Esophagus muscularis mucosa (tissue), 4 donors: ENCODE measurements at regions not wholly inside any gene's neighbourhood (a gene's known extent, or its start where the extent isn't known, plus 50 kb on each side); places are given as distances from the start of the nearest gene placed in this dataset.
"Not testable (repeated sequence)": the region's sequence is repeated elsewhere in the genome, so short reads cannot be mapped to it uniquely, and the experiment has no call there.

Source experiments
- DNase-seq: peaks from one replicate; pipeline ENCODE4 v3.0.0-alpha.2; 2017; ENCODE audit errors: extremely low spot score
- H3K27ac ChIP-seq, 4 donors: fragments of 200-600 bp; sonication (generic); replicated peaks in 1 of 4; 1 replicate in 3 of 4; 2 replicates in 1 of 4; pipeline ENCODE4 v1.5.1; 2016 to 2019; ENCODE audit warnings: mild to moderate bottlenecking in 1 of 4
- H3K27me3 ChIP-seq, 4 donors: fragments of 200-600 bp; sonication (generic); one replicate each; pipeline versions ENCODE4 v1.5.1 to v1.6.0; 2016 to 2019
- H3K36me3 ChIP-seq, 4 donors: fragments of 200-600 bp; sonication (generic); one replicate each; pipeline ENCODE4 v1.5.1; 2016 to 2019
- H3K4me1 ChIP-seq, 4 donors: fragments of 200-600 bp; sonication (generic); one replicate each; pipeline ENCODE4 v1.5.1; 2016 to 2019
- H3K4me3 ChIP-seq, 4 donors: fragments of 200-600 bp; sonication (generic); 1 replicate in 2 of 4; 2 replicates in 2 of 4; pipeline ENCODE4 v1.5.1; 2016 to 2019; ENCODE audit warnings: mild to moderate bottlenecking in 4 of 4, moderate library complexity in 1 of 4
- H3K9me3 ChIP-seq, 4 donors: fragments of 200-600 bp; sonication (generic); 1 replicate in 3 of 4; 2 replicates in 1 of 4; pipeline ENCODE4 v1.5.1; 2016 to 2019
- CTCF ChIP-seq, 3 experiments: fragments of 200-600 bp in 2 of 3; fragments of 450-650 bp in 1 of 3; sonication (generic) in 2 of 3; IDR thresholded peaks; one replicate each; pipeline ENCODE4 v1.5.1; 2017 to 2019; ENCODE audit warnings: antibody characterized with exemption in 3 of 3, mild to moderate bottlenecking in 2 of 3, moderate library complexity in 1 of 3
- EP300 ChIP-seq: sonication (generic); formaldehyde crosslinking; IDR thresholded peaks from one replicate; pipeline ENCODE4 v1.6.1; 2017; ENCODE audit warnings: antibody characterized with exemption
- POLR2A ChIP-seq: fragments of 450-650 bp; IDR thresholded peaks from one replicate; pipeline ENCODE4 v1.6.1; 2017; ENCODE audit warnings: antibody characterized with exemption, moderate library complexity, mild to moderate bottlenecking, low read depth
- POLR2AphosphoS5 ChIP-seq, 2 donors: sonication (generic); formaldehyde crosslinking; IDR thresholded peaks; one replicate each; pipeline ENCODE4 v1.6.1; 2017; ENCODE audit warnings: antibody characterized with exemption in 2 of 2
- WGBS: methylation state at CpG from one replicate; pipeline ENCODE4 v1.1.5; 2018; 5-methylcytosine and 5-hydroxymethylcytosine counted together
- intact Hi-C: fragments of 100-400 bp; cut with DNase I; formaldehyde crosslinking; loops from one replicate; pipeline ENCODE4 v1.15.1; 2023

GRCh38 chr2:16729335-16729734, 63.7 kb upstream of the CYRIA start:
- H3K27me3 ChIP-seq, result peaks cover 0 to 5% (median 0%) of the 10 kb centered on the region in 4 donors
- intact Hi-C loops, result no loop called here
- no peak for DNase-seq
- WGBS, result 80% methylated on average over 5 of the region's 5 CpGs
- no peak overlapping the region for H3K4me3 ChIP-seq
- H3K27ac ChIP-seq, result no peak overlapping the region
- H3K4me1 ChIP-seq, result no peaks in the 10 kb centered on the region
- TF ChIP-seq EP300, result no peak
- TF ChIP-seq POLR2AphosphoS5 (IDR thresholded peaks at IDR 0.05), result no peak
- no peak for TF ChIP-seq CTCF (IDR thresholded peaks at IDR 0.05)
- TF ChIP-seq POLR2A, result no peak
- H3K9me3 ChIP-seq, result no peaks in the 10 kb centered on the region
- no peaks in the 10 kb centered on the region for H3K36me3 ChIP-seq

GRCh38 chr2:16728351-16729136, 62.9 kb upstream of the CYRIA start:
- no peak for DNase-seq
- H3K9me3 ChIP-seq, result no peaks in the 10 kb centered on the region
- 66% methylated on average over 4 of the region's 4 CpGs for WGBS
- H3K36me3 ChIP-seq, result no peaks in the 10 kb centered on the region
- H3K4me3 ChIP-seq, result no peak overlapping the region
- TF ChIP-seq CTCF (IDR thresholded peaks at IDR 0.05) (no peak), POLR2A (no peak), EP300 (no peak), POLR2AphosphoS5 (IDR thresholded peaks at IDR 0.05) (no peak)
- H3K27ac ChIP-seq, result no peak overlapping the region
- intact Hi-C loops, result no loop called here
- H3K4me1 ChIP-seq, result no peaks in the 10 kb centered on the region
- H3K27me3 ChIP-seq, result peaks cover 0 to 10% (median 0%) of the 10 kb centered on the region in 4 donors

- H3K9me3 ChIP-seq, H3K4me3 ChIP-seq, H3K36me3 ChIP-seq, intact Hi-C loops, H3K27me3 ChIP-seq, H3K4me1 ChIP-seq, DNase-seq, H3K27ac ChIP-seq: not testable (repeated sequence)
- 76% methylated on average over 2 of the region's 2 CpGs for WGBS
These were observed 62.2 kb upstream of the CYRIA start for GRCh38 chr2:16727849-16728248.

- intact Hi-C loops, result no loop called here
- WGBS, result 61% methylated on average over 4 of the region's 4 CpGs
- TF ChIP-seq CTCF (IDR thresholded peaks at IDR 0.05) (peak in 2 of 3 experiments; percentile 5 to 8), POLR2AphosphoS5 (IDR thresholded peaks at IDR 0.05) (no peak), POLR2A (no peak)
- DNase-seq, result no peak
- no peaks in the 10 kb centered on the region for H3K36me3 ChIP-seq
- no peak overlapping the region for H3K4me3 ChIP-seq
- H3K9me3 ChIP-seq, result no peaks in the 10 kb centered on the region
- H3K27ac ChIP-seq, result no peak overlapping the region
- peaks cover 0 to 10% (median 0%) of the 10 kb centered on the region in 4 donors for H3K27me3 ChIP-seq
- H3K4me1 ChIP-seq, result peaks cover 0 to 11% (median 4%) of the 10 kb centered on the region in 4 donors
These were observed 61.6 kb upstream of the CYRIA start for GRCh38 chr2:16727256-16727655.

GRCh38 chr2:16726577-16726976, 60.9 kb upstream of the CYRIA start:
- peaks cover 0 to 11% (median 4%) of the 10 kb centered on the region in 4 donors for H3K4me1 ChIP-seq
- intact Hi-C loops, result no loop called here
- no peaks in the 10 kb centered on the region for H3K9me3 ChIP-seq
- no peak overlapping the region for H3K27ac ChIP-seq
- 90% methylated on average over 4 of the region's 4 CpGs for WGBS
- no peak overlapping the region for H3K4me3 ChIP-seq
- H3K36me3 ChIP-seq, result no peaks in the 10 kb centered on the region
- peaks cover 0 to 10% (median 0%) of the 10 kb centered on the region in 4 donors for H3K27me3 ChIP-seq
- TF ChIP-seq POLR2AphosphoS5 (IDR thresholded peaks at IDR 0.05) (no peak), POLR2A (no peak)
- DNase-seq, result no peak

- intact Hi-C loops, result no loop called here
These were observed 60.5 kb upstream of the CYRIA start for GRCh38 chr2:16726147-16726546.

More at GRCh38 chr2:16726147-16726546, 60.5 kb upstream of the CYRIA start:
- WGBS, result 80% methylated on average over 2 of the region's 2 CpGs
- TF ChIP-seq CTCF (IDR thresholded peaks at IDR 0.05) (no peak), POLR2A (no peak), POLR2AphosphoS5 (IDR thresholded peaks at IDR 0.05) (no peak), EP300 (no peak)
- H3K4me3 ChIP-seq, result no peak overlapping the region
- H3K36me3 ChIP-seq, result no peaks in the 10 kb centered on the region
- H3K9me3 ChIP-seq, result no peaks in the 10 kb centered on the region
- H3K27me3 ChIP-seq, result peaks cover 0 to 10% (median 0%) of the 10 kb centered on the region in 4 donors
- no peak overlapping the region for H3K27ac ChIP-seq
- no peak for DNase-seq
- H3K4me1 ChIP-seq, result peaks cover 0 to 11% (median 4%) of the 10 kb centered on the region in 4 donors
